Rectal smooth muscle tissue (tissue), 1 donor: ENCODE measurements at regions not wholly inside any gene's neighbourhood (a gene's known extent, or its start where the extent isn't known, plus 50 kb on each side); places are given as distances from the start of the nearest gene placed in this dataset.
"Not testable (repeated sequence)": the region's sequence is repeated elsewhere in the genome, so short reads cannot be mapped to it uniquely, and the experiment has no call there.

Source experiments
- H3K27ac ChIP-seq: one replicate; pipeline ENCODE4 v1.7.0; 2013; ENCODE audit warnings: low read depth, low read length, inconsistent platforms
- H3K27me3 ChIP-seq: one replicate; pipeline ENCODE4 v1.7.0; 2013; ENCODE audit warnings: low read length; ENCODE audit not compliant: control insufficient read depth, insufficient read depth
- H3K36me3 ChIP-seq: one replicate; pipeline ENCODE4 v1.7.0; 2013; ENCODE audit warnings: low read length; ENCODE audit not compliant: control insufficient read depth, insufficient read depth
- H3K4me1 ChIP-seq: one replicate; pipeline ENCODE4 v1.7.0; 2013; ENCODE audit warnings: low read length; ENCODE audit not compliant: control insufficient read depth, insufficient read depth
- H3K4me3 ChIP-seq: one replicate; pipeline ENCODE4 v1.7.0; 2013; ENCODE audit warnings: low read length
- H3K9ac ChIP-seq: one replicate; pipeline ENCODE4 v1.7.0; 2013; ENCODE audit warnings: low read length

DNA sequence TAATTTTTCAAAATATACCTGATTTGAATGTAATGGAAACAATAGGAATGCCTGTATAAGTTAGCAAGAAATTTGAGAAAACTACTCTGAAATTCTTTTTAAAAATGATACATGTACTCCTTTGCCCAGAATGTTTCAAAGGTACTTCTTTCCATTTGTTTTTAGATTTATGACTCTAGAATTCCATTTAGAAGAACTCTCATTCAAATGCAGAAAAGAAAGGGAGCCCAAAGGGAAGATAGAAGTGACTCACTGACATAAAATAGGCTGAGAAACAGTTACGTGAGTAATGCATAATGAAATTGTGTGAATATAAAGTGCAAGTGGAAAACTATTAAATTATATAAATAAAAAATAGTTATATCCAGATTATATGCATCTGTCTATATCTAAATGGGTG, 926.3 kb downstream of the TAF11L14 start:
- no peaks in the 10 kb centered on the region for H3K27me3 ChIP-seq
- H3K9ac ChIP-seq = no peak overlapping the region
- H3K4me3 ChIP-seq = no peak overlapping the region
- no peaks in the 10 kb centered on the region for H3K4me1 ChIP-seq
- H3K27ac ChIP-seq = no peak overlapping the region
- no peaks in the 10 kb centered on the region for H3K36me3 ChIP-seq

DNA sequence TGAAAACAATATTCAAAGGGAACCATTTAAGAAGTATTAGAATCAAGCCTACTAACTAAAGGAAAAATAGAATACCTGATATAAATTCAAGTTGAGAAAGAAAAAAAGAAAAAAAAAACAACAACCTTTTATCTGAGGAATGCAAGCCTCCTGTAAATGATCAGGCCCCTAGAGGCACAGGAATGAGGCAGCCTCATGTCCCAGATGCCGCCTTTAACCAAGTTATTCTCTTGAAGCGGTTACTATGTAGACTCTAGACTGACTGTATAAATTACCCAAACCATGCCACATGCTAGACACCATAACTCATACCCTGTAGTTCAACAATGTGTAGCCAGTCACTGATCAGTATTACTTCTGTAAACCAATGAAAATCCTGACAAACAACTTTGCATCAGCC, 929.6 kb downstream of the TAF11L14 start:
- no peak overlapping the region for H3K27ac ChIP-seq
- no peak overlapping the region for H3K4me3 ChIP-seq
- H3K9ac ChIP-seq = no peak overlapping the region
- H3K36me3 ChIP-seq = no peaks in the 10 kb centered on the region
- H3K27me3 ChIP-seq = no peaks in the 10 kb centered on the region
- no peaks in the 10 kb centered on the region for H3K4me1 ChIP-seq

DNA sequence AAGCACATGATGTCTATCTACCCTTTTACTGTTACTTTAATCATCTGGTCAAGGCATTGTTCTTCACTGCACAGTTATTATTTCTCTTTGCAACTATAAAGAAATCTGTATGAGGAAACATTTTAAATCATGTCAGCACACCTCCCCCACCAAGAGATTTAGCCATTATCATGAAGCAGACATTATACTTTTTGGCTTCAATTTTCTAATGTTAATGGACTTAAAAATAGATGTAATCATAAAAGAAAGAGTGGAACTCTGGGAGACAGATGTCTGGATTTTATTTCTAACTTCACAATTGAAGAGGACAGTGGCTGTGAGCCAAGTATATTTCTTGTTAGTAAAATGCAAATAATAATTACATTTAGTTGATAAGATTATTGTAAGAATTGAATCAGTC, 932.4 kb downstream of the TAF11L14 start:
- H3K4me1 ChIP-seq = no peaks in the 10 kb centered on the region
- H3K4me3 ChIP-seq = no peak overlapping the region
- no peak overlapping the region for H3K27ac ChIP-seq
- H3K9ac ChIP-seq = no peak overlapping the region
- no peaks in the 10 kb centered on the region for H3K36me3 ChIP-seq
- no peaks in the 10 kb centered on the region for H3K27me3 ChIP-seq

DNA sequence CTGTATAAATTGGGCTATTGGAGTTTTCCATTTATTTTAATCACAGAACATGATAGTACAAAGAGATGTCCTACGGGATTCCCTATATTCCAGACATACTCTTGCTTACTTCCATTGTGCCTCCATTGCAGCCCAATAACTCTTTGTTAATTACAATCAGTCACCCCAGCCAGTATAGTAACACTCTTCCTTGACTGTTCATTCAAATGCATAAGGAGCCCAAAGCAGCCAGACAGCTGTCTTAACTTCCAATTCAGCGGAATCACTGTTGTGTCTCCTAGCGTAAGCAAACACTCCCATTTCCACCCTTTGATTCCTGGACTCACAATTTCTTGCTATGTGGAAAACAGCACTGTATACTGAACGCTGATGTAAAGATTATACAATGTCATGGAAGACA, 942.3 kb downstream of the TAF11L14 start:
- Histone ChIP-seq H3K27ac (no peak overlapping the region), H3K4me3 (no peak overlapping the region), H3K9ac (no peak overlapping the region), H3K4me1 (no peaks in the 10 kb centered on the region), H3K27me3 (peaks cover 2% of the 10 kb centered on the region), H3K36me3 (no peaks in the 10 kb centered on the region)

DNA sequence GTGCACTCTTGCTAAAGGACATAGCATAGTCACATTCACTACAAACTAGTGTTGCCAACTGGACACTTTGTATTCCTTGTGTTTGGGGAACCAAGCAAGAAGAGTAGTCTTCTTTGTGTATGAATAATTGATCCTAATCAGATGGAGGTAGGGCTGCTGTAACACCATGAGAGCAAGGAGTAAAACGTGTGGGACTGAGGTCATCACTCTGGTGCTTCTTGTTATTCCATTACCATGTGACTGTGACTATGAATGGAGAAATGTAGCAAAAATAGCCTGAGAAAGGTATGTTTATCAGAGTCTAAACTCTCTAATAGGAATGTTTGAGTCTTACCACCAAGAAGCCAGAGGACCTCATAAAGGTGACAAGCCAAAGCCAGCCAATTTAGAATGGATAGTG, 966.9 kb downstream of the TAF11L14 start:
- no peaks in the 10 kb centered on the region for H3K36me3 ChIP-seq
- no peak overlapping the region for H3K27ac ChIP-seq
- H3K27me3 ChIP-seq = no peaks in the 10 kb centered on the region
- H3K4me3 ChIP-seq = no peak overlapping the region
- H3K9ac ChIP-seq = no peak overlapping the region
- no peaks in the 10 kb centered on the region for H3K4me1 ChIP-seq

DNA sequence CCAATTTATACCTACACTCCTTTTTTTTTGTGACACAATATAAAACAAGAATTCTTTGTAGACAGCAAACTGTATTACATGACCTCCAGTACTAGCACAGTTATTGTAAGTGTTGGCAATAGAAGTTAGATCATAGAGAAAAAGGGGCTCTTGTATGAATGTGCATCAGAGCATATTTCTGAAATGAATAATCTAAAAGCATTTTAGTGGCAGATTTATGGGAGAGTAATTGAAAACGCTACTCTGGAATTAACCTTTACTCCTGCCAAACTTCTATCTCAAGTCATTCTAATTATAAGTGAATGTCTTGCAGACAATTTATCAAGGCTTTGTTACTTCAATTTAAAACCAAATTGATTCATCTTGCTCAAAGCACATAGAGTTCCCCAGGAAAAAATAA, 968.1 kb downstream of the TAF11L14 start:
- Histone ChIP-seq H3K27ac (no peak overlapping the region), H3K27me3 (no peaks in the 10 kb centered on the region), H3K4me1 (no peaks in the 10 kb centered on the region), H3K36me3 (no peaks in the 10 kb centered on the region), H3K9ac (no peak overlapping the region), H3K4me3 (no peak overlapping the region)

DNA sequence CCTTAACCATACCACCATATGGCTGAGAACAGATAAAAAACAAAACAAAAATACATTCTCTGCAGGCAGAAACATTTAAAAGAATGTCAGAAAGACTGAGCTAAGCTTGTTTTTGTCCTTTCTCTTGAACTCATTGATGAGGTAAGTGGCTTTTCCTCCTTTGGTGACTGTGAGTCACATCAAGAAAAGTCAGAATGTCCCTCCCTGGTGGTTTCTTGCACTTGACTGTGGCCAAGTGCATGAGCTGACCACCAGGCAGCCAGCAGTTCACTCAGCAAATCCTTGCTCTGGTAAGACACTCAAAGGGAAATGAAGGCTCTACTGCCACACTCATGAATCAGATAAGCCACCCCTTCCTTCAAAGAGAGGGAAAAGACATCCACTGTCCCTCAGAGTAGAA, 970.9 kb downstream of the TAF11L14 start:
- Histone ChIP-seq H3K27me3 (no peaks in the 10 kb centered on the region), H3K4me3 (no peak overlapping the region), H3K36me3 (no peaks in the 10 kb centered on the region), H3K9ac (no peak overlapping the region), H3K4me1 (no peaks in the 10 kb centered on the region), H3K27ac (no peak overlapping the region)

DNA sequence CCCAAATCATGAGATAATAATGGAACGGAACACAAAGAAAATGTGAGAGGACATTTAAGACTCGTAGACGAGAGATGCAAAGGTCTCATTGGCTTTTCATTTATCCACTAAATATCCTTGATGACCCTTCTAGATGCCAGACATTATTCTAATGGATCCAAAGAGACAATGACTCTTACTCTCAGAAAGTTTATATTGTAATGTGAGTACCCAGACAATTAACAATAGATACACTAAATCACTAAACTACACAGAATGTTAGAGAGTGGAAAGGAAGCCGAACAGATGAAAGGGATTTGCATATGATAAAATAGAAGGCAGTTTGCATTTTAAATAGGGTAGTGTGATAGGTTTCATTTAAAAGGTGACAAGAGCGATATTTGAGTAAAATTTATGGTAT, 973.3 kb downstream of the TAF11L14 start:
- no peak overlapping the region for H3K4me3 ChIP-seq
- no peak overlapping the region for H3K27ac ChIP-seq
- no peaks in the 10 kb centered on the region for H3K4me1 ChIP-seq
- no peak overlapping the region for H3K9ac ChIP-seq
- no peaks in the 10 kb centered on the region for H3K27me3 ChIP-seq
- H3K36me3 ChIP-seq = no peaks in the 10 kb centered on the region

DNA sequence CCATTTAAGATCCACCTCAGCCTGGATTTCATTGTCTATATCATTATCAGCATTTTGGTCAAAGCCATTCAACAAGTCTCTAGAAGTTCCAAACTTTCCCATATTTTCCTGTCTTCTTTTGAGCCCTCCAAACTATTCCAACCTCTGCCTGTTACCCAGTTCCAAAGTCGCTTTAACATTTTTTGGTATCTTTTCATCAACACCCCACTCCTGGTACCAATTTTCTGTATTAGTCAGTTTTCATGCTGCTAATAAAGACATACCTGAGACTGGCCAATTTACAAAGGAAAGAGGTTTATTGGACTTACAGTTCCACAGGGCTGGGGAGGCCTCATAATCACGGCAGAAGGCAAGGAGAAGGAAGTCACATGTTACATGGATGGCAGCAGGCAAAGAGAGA, 982.9 kb downstream of the TAF11L14 start:
- not testable (repeated sequence) for H3K4me3 ChIP-seq, H3K27me3 ChIP-seq, H3K4me1 ChIP-seq, H3K27ac ChIP-seq, H3K9ac ChIP-seq, H3K36me3 ChIP-seq

DNA sequence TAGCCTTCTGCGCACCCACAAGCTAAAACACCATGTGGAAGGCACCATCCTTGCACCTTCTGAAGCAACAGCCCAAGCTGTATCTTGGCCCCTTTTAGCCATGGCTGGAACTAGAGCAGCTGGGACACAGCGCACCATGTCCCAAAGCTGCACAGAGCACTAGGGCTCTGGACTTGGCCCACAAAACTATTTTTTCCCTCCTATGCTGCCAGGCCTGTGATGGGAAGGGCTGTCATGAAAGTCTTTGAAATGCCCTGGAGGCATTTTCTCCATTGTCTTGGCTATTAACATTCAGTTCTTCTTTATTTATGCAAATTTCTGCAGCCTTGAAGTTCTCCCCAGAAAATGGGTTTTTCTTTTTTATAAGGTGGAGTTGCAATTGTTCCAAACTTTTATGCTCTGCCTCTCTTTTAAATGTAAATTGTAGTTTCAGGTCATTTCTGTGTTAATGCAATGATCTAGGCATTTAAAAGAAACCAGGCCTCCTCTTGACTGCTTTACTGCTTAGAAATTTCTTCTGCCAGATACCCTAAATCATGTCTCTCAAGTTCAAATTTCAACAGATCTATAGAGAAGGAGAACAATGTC, 996.3 kb downstream of the TAF11L14 start:
- Histone ChIP-seq H3K4me1 (no peaks in the 10 kb centered on the region), H3K9ac (no peak overlapping the region), H3K27me3 (no peaks in the 10 kb centered on the region), H3K36me3 (no peaks in the 10 kb centered on the region), H3K4me3 (no peak overlapping the region), H3K27ac (no peak overlapping the region)

DNA sequence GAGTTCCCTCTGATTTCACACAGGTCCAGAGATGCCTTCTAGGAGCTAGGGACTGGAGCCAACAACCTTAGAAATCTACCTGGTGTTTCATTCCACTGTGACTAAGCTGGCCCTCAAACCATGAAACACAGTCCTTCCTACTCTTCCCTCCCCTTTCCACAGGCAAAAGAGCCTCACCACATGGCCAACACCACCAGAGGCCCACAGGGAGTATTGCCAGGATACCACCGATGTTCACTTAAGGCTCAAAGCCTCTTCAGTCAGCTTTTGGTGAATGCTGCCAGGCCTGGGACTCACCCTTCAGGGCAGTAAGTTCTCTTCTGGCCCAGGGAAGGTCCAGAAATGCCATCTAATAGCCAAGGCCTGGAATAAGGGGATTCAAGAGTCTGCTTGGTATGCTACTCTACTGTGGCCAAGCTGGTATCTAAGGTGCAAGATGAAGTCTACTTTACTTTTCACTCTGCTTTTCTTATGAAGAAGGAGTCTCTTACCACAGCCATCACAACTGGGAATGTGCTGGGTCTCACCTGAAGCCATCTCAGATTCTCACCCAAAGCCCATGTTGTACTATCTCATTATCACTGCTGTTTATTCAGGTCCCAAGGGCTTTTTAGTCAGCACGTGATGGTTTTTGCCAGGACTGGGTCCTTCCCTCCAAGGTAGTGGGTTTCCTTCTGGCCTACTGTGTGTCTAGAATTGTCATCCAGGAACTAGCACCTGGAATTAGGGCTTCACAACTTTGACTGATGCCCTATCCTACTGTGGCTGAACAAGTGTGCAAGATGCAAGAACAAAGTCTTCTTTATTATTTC, 1018.4 kb downstream of the TAF11L14 start:
- no peaks in the 10 kb centered on the region for H3K4me1 ChIP-seq
- H3K4me3 ChIP-seq = no peak overlapping the region
- no peak overlapping the region for H3K9ac ChIP-seq
- no peaks in the 10 kb centered on the region for H3K36me3 ChIP-seq
- H3K27ac ChIP-seq = no peak overlapping the region
- no peaks in the 10 kb centered on the region for H3K27me3 ChIP-seq

DNA sequence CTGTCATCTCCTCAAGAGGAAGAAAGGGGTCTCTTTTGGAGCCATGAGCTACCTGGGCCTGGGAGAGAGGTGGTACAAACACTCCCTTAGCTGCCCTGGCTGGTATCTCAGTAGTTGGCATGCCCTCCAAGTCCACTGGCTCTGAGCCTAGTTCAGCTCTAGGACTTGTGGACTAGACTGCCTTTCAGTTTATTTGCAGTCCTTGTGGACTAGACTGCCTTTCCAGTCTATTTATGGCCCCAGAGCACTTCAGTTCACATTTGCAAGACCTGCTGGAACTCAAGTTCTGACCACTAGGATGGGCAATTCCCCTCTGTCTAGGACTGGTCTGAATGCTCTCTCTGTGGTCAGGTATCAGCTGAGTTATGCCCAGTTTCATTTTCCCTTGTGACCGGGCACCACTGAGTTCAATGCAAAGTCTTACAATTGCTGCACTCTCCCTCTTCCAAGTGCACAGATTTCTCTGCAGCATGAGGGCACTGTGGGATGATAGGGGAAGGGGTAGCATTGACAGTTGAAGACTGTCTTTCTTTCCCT, 1019.0 kb downstream of the TAF11L14 start:
- Histone ChIP-seq H3K4me3 (no peak overlapping the region), H3K27me3 (no peaks in the 10 kb centered on the region), H3K9ac (no peak overlapping the region), H3K36me3 (no peaks in the 10 kb centered on the region), H3K27ac (no peak overlapping the region), H3K4me1 (no peaks in the 10 kb centered on the region)

DNA sequence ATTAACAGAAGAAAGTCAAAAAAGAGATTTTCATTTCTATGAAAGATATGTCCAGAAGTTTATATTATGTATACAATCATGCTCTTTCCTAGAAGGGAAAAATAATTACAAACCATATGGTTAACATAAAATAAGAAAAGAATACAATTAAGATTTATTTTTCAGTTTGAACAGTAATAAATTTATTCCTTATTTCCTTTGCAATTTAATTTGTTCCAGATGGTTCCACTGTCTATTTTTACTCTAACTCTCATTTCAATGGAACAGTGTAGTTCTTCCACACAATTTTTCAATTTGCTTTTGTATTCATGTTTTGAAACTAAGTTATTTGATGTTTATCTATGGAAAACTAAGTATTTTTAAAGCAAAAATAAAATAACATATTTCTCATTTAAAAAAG, 1026.3 kb downstream of the TAF11L14 start:
- Histone ChIP-seq H3K27me3 (no peaks in the 10 kb centered on the region), H3K9ac (no peak overlapping the region), H3K36me3 (no peaks in the 10 kb centered on the region), H3K4me3 (no peak overlapping the region), H3K4me1 (no peaks in the 10 kb centered on the region), H3K27ac (no peak overlapping the region)
